ENCODE measurements at regions not wholly inside any gene's neighbourhood (a gene's known extent, or its start where the extent isn't known, plus 50 kb on each side); places are given as distances from the start of the nearest gene placed in this dataset.

- H3K4me1 Mint-ChIP-seq (ENCODE audit: low read depth) = no peaks in the 10 kb centered on the region
- H3K9me3 Mint-ChIP-seq (ENCODE audit: insufficient read depth) = no peaks in the 10 kb centered on the region
- ChIA-PET POLR2A (no interaction called here), CTCF (no interaction called here)
- H3K36me3 Mint-ChIP-seq (ENCODE audit: low read depth) = no peaks in the 10 kb centered on the region
- no peak overlapping the region for H3K4me3 Mint-ChIP-seq
- no peak overlapping the region for H3K27ac Mint-ChIP-seq
- H3K27me3 Mint-ChIP-seq (ENCODE audit: low read depth) = no peaks in the 10 kb centered on the region
- DNase-seq (no peak), ATAC-seq (no peak)
Observed at GRCh38 chr2:157106950-157107349, 150.6 kb upstream of the GALNT5 start.

GRCh38 chr2:157107460-157107859 is 150.0 kb upstream of the GALNT5 start:
- DNase-seq = no peak
- H3K27me3 Mint-ChIP-seq (ENCODE audit: low read depth) = no peaks in the 10 kb centered on the region
- no peaks in the 10 kb centered on the region for H3K4me1 Mint-ChIP-seq (ENCODE audit: low read depth)
- ChIA-PET CTCF (no interaction called here), POLR2A (no interaction called here)
- no peak overlapping the region for H3K27ac Mint-ChIP-seq
- no peaks in the 10 kb centered on the region for H3K36me3 Mint-ChIP-seq (ENCODE audit: low read depth)
- ATAC-seq = no peak
- no peaks in the 10 kb centered on the region for H3K9me3 Mint-ChIP-seq (ENCODE audit: insufficient read depth)
- H3K4me3 Mint-ChIP-seq = no peak overlapping the region

GRCh38 chr2:157107877-157108276 is 149.6 kb upstream of the GALNT5 start:
- Mint-ChIP-seq H3K4me1 (ENCODE audit: low read depth) (no peaks in the 10 kb centered on the region), H3K9me3 (ENCODE audit: insufficient read depth) (no peaks in the 10 kb centered on the region), H3K27ac (no peak overlapping the region), H3K4me3 (no peak overlapping the region), H3K36me3 (ENCODE audit: low read depth) (no peaks in the 10 kb centered on the region), H3K27me3 (ENCODE audit: low read depth) (no peaks in the 10 kb centered on the region)
- ChIA-PET POLR2A (no interaction called here), CTCF (no interaction called here)
- DNase-seq = no peak
- ATAC-seq = no peak

- H3K4me3 Mint-ChIP-seq = no peak overlapping the region
- no peak overlapping the region for H3K27ac Mint-ChIP-seq
- ATAC-seq (no peak), DNase-seq (no peak)
- H3K4me1 Mint-ChIP-seq (ENCODE audit: low read depth) = no peaks in the 10 kb centered on the region
- ChIA-PET CTCF (no interaction called here), POLR2A (no interaction called here)
- H3K27me3 Mint-ChIP-seq (ENCODE audit: low read depth) = no peaks in the 10 kb centered on the region
- H3K36me3 Mint-ChIP-seq (ENCODE audit: low read depth) = no peaks in the 10 kb centered on the region
- no peaks in the 10 kb centered on the region for H3K9me3 Mint-ChIP-seq (ENCODE audit: insufficient read depth)
Observed at GRCh38 chr2:157122776-157123175, 134.7 kb upstream of the GALNT5 start.

GRCh38 chr2:157124731-157125130 is 132.8 kb upstream of the GALNT5 start:
- Mint-ChIP-seq H3K4me3 (no peak overlapping the region), H3K27me3 (ENCODE audit: low read depth) (no peaks in the 10 kb centered on the region), H3K27ac (no peak overlapping the region), H3K4me1 (ENCODE audit: low read depth) (no peaks in the 10 kb centered on the region), H3K9me3 (ENCODE audit: insufficient read depth) (no peaks in the 10 kb centered on the region), H3K36me3 (ENCODE audit: low read depth) (no peaks in the 10 kb centered on the region)
- CTCF ChIA-PET = no interaction called here
- DNase-seq (no peak), ATAC-seq (no peak)
- POLR2A ChIA-PET = no interaction called here

- POLR2A ChIA-PET = no interaction called here
- Mint-ChIP-seq H3K36me3 (ENCODE audit: low read depth) (no peaks in the 10 kb centered on the region), H3K9me3 (ENCODE audit: insufficient read depth) (no peaks in the 10 kb centered on the region), H3K27me3 (ENCODE audit: low read depth) (no peaks in the 10 kb centered on the region), H3K4me1 (ENCODE audit: low read depth) (no peaks in the 10 kb centered on the region), H3K4me3 (no peak overlapping the region), H3K27ac (no peak overlapping the region)
- ATAC-seq = no peak
- DNase-seq = no peak
- CTCF ChIA-PET = no interaction called here
Observed at GRCh38 chr2:157125685-157126084, 131.8 kb upstream of the GALNT5 start.

GRCh38 chr2:157127249-157128012 is 130.1 kb upstream of the GALNT5 start:
- Mint-ChIP-seq H3K9me3 (ENCODE audit: insufficient read depth) (no peaks in the 10 kb centered on the region), H3K27me3 (ENCODE audit: low read depth) (no peaks in the 10 kb centered on the region), H3K4me1 (ENCODE audit: low read depth) (no peaks in the 10 kb centered on the region), H3K4me3 (no peak overlapping the region), H3K36me3 (ENCODE audit: low read depth) (no peaks in the 10 kb centered on the region), H3K27ac (no peak overlapping the region)
- ChIA-PET CTCF (no interaction called here), POLR2A (no interaction called here)
- no peak for DNase-seq
- no peak for ATAC-seq

GRCh38 chr2:157143901-157144300 is 113.6 kb upstream of the GALNT5 start:
- no peak overlapping the region for H3K4me3 Mint-ChIP-seq
- ChIA-PET CTCF (no interaction called here), POLR2A (no interaction called here)
- H3K27me3 Mint-ChIP-seq (ENCODE audit: low read depth) = peaks cover 5% of the 10 kb centered on the region
- H3K9me3 Mint-ChIP-seq (ENCODE audit: insufficient read depth) = no peaks in the 10 kb centered on the region
- ATAC-seq = no peak
- H3K4me1 Mint-ChIP-seq (ENCODE audit: low read depth) = no peaks in the 10 kb centered on the region
- H3K36me3 Mint-ChIP-seq (ENCODE audit: low read depth) = no peaks in the 10 kb centered on the region
- no peak overlapping the region for H3K27ac Mint-ChIP-seq
- no peak for DNase-seq

GRCh38 chr2:157149270-157149669 is 108.2 kb upstream of the GALNT5 start:
- Mint-ChIP-seq H3K27me3 (ENCODE audit: low read depth) (peaks cover 5% of the 10 kb centered on the region), H3K4me1 (ENCODE audit: low read depth) (no peaks in the 10 kb centered on the region), H3K9me3 (ENCODE audit: insufficient read depth) (no peaks in the 10 kb centered on the region), H3K4me3 (no peak overlapping the region), H3K36me3 (ENCODE audit: low read depth) (no peaks in the 10 kb centered on the region), H3K27ac (no peak overlapping the region)
- CTCF ChIA-PET = no interaction called here
- DNase-seq (no peak), ATAC-seq (no peak)
- POLR2A ChIA-PET = no interaction called here

- H3K27ac Mint-ChIP-seq = no peak overlapping the region
- H3K4me3 Mint-ChIP-seq = no peak overlapping the region
- peaks cover 5% of the 10 kb centered on the region for H3K27me3 Mint-ChIP-seq (ENCODE audit: low read depth)
- no peak for DNase-seq
- ATAC-seq = no peak
- H3K9me3 Mint-ChIP-seq (ENCODE audit: insufficient read depth) = no peaks in the 10 kb centered on the region
- POLR2A ChIA-PET = no interaction called here
- H3K36me3 Mint-ChIP-seq (ENCODE audit: low read depth) = no peaks in the 10 kb centered on the region
- H3K4me1 Mint-ChIP-seq (ENCODE audit: low read depth) = no peaks in the 10 kb centered on the region
- CTCF ChIA-PET = no interaction called here
Observed at GRCh38 chr2:157150747-157151146, 106.8 kb upstream of the GALNT5 start.

- CTCF ChIA-PET = no interaction called here
- H3K4me1 Mint-ChIP-seq (ENCODE audit: low read depth) = no peaks in the 10 kb centered on the region
- POLR2A ChIA-PET = no interaction called here
- DNase-seq (no peak), ATAC-seq (no peak)
- H3K36me3 Mint-ChIP-seq (ENCODE audit: low read depth) = no peaks in the 10 kb centered on the region
- no peak overlapping the region for H3K27ac Mint-ChIP-seq
- H3K4me3 Mint-ChIP-seq = no peak overlapping the region
- H3K9me3 Mint-ChIP-seq (ENCODE audit: insufficient read depth) = no peaks in the 10 kb centered on the region
- peaks cover 4% of the 10 kb centered on the region for H3K27me3 Mint-ChIP-seq (ENCODE audit: low read depth)
Observed at GRCh38 chr2:157152362-157152761, 105.1 kb upstream of the GALNT5 start.

- POLR2A ChIA-PET = no interaction called here
- ATAC-seq (no peak), DNase-seq (no peak)
- Mint-ChIP-seq H3K4me1 (ENCODE audit: low read depth) (no peaks in the 10 kb centered on the region), H3K27ac (no peak overlapping the region), H3K27me3 (ENCODE audit: low read depth) (peaks cover 9% of the 10 kb centered on the region), H3K36me3 (ENCODE audit: low read depth) (no peaks in the 10 kb centered on the region), H3K4me3 (no peak overlapping the region), H3K9me3 (ENCODE audit: insufficient read depth) (no peaks in the 10 kb centered on the region)
- CTCF ChIA-PET = no interaction called here
Observed at GRCh38 chr2:157155992-157156391, 101.5 kb upstream of the GALNT5 start.

- ChIA-PET POLR2A (no interaction called here), CTCF (no interaction called here)
- H3K4me1 Mint-ChIP-seq (ENCODE audit: low read depth) = no peaks in the 10 kb centered on the region
- H3K36me3 Mint-ChIP-seq (ENCODE audit: low read depth) = no peaks in the 10 kb centered on the region
- ATAC-seq = no peak
- H3K9me3 Mint-ChIP-seq (ENCODE audit: insufficient read depth) = no peaks in the 10 kb centered on the region
- peaks cover 9% of the 10 kb centered on the region for H3K27me3 Mint-ChIP-seq (ENCODE audit: low read depth)
- H3K27ac Mint-ChIP-seq = no peak overlapping the region
- H3K4me3 Mint-ChIP-seq = no peak overlapping the region
- no peak for DNase-seq
Observed at GRCh38 chr2:157158111-157158510, 99.4 kb upstream of the GALNT5 start.
